T-helper 22 cell (primary cell): ENCODE measurements at regions not wholly inside any gene's neighbourhood (a gene's known extent, or its start where the extent isn't known, plus 50 kb on each side); places are given as distances from the start of the nearest gene placed in this dataset.

Source experiments
- DNase-seq: peaks from one replicate; pipeline ENCODE4 v3.0.0-alpha.2; 2020; ENCODE audit warnings: low read depth

DNA sequence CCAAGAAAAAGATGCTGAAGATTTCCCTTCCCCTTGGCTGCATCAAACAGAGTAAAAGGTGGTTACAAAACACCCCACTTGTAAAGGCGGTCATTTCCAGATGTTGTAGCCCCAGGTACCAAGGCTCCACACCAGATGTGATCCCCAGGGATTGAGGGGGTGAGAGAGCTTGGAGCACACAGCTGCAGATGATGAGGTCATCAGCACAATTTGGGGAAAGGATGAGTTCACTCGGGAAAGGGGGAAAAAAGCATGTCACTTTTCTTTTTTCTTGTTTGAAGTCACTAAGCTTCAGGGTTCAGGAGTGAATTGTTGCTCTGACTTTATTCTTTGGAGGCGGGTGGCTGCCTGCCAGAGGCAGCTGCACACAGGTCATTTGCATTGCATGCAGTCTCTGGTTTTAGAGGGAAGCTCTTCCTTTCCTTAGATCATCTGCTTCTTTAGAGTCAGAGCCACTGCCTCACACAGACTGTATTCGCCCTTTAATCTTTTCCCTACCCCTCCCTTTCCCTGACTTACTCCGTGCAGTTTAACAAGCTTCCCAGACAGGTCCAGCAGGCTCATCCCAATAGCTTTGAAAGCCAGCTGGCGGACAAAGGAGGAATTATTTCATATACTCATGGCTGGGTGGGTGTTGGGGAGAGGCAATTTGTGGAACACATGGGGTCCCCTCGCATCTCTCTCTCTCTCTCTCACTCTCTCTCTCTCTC, 409.3 kb upstream of the SLC24A2 start:
- no peak for DNase-seq

DNA sequence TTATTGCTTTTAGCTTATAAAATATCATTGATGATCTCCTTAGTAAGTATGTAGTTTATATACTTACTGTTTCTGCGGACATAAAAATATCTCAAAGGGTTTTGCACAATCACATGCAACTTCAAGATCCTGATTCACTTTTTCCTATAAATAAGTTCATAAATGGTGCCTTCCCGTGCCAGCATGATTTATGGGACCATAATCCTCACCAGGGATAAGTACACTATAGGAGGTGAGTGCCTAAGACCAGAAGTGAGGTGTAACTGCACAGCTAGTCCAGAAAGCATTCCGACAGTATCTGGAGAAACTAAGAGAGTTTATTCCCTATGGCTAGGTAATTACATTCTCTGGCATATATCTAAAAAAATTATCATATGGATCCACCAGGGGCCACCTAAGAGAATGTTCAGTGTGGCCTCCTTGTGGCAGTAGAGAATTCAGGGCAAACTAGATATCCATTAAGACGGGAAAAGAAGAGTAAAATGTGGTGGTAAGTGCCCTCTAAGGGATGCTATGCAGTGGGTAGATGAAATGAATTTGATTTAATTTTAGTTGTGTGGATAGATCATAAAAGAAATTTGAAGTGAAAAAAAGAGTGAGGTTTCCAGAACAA, 402.5 kb upstream of the SLC24A2 start:
- DNase-seq = no peak

DNA sequence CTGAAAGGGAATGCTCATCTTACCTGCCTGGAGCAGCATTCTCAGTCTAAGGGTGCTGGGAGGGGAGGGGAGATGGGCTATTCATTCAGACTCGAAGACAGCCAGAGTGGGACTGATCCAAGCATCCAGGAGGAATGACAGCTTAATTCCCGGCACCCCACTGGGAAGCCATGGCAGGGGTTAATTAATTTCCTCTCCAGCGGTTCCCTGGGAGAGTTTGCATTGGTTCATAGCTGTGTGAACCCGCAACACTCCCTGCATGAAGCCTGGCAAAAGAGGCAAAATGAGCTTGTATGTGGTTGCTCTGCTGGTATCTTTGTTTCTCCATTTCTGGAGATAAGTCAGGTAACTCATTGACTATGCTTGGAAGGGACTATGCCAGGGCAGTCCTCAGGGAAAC, 401.0 kb upstream of the SLC24A2 start:
- DNase-seq = no peak

DNA sequence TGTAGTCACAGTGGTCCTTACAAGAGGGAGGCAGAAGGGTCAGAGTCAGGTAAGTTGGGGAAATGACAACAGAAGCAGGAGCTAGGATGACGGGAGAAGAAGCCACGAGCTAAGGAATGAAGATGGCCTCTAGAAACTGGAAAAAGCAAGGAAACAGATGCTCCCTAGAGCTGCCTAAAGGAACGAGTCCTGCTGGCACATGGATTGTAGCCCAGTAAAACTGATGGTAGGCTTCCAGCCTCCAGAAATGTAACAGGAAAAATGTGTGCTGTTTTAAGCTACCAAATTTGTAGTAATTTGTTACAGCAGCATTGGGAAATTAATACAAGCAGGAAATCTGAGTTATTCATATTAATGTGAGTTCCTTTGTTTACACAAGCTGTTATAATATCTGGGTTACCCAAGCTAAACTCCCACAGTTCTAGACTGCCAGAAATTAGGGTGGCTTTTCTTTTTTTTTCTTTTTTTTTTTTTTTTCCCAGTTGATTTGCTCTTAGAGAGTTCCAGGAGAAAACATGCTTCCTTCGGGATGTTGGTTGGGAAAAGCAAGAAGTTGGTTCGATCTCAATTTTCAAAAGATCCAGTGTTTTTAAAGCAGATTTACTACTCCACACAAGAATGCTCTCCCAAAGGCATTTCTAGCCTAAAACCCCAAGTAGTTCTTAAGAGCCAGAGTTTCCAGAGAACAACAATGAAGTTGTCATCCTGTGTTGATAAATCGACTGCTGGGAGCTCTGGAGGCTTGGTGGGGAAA, 400.0 kb upstream of the SLC24A2 start:
- no peak for DNase-seq

DNA sequence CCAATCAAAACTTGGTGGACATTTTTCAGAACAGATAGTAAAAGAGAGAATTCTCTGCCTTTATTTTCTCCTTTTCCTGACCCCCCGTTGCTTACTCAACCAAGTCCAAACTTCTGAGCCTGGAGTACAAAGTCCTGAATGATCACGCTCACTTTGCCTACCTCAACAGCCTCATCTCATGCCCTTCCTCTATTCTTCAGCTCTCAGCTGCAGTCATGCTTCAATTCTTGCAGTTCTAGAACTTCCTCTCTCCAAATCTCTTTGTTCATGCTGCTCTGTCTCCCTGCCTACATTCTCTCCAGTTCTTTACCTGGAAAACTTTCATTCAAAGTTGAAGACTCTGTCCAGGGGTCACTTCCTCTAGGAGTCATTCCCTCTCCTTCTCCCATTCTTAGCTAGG, 398.5 kb upstream of the SLC24A2 start:
- DNase-seq = no peak

DNA sequence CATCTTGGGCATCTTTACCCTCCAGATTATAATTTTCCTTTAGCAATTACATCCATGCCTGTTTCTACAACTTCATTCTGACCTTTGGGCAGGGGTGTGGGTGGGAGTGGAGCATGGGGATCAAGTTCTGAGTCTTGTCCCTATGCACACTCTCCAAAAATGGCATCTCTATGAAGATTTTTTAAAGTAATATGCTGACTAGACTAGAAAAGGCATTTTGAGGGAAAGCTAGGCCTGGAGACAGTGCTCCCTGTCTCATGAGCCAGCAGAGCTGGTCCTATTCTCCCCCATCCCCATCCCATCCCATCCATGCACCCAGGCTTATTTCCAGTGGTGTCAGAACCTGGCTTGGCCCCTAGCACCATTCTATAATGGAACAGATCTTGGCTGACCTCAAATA, 398.0 kb upstream of the SLC24A2 start:
- no peak for DNase-seq

DNA sequence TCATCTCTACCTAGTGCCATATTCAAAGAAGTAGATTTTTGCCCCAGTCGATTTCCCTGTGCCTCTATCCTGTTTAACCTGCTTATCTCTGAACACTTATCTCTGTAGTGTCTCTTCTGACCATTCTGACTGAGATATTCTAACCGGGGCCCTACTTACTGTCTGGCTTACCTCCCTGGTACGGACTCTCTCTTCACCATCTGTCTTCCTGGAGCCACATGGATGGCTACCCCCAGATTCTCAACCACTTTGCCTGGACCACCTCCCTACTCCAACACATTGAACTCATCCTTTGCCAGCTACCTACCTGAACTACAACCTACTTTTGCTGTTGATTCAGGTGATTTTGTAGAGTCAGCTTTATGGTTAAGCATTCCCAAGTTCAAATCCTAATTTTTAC, 397.4 kb upstream of the SLC24A2 start:
- no peak for DNase-seq

DNA sequence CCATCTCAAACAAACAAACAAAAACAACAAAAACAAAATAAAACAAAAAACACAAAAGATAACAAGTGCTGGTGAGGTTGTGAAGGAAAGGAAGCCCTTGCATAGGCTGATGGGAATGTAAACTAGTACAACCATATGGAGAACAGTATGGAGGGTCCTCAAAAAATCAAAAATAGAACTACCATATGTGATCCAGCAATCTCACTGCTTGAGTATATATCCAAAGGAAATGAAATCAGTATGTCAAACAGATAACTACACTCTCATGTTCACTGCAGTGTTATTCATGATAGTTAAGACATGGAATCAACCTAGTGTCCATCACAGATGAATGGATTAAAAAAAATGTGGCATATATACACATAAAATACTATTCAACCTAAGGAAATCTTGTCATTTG, 395.7 kb upstream of the SLC24A2 start:
- DNase-seq = no peak

DNA sequence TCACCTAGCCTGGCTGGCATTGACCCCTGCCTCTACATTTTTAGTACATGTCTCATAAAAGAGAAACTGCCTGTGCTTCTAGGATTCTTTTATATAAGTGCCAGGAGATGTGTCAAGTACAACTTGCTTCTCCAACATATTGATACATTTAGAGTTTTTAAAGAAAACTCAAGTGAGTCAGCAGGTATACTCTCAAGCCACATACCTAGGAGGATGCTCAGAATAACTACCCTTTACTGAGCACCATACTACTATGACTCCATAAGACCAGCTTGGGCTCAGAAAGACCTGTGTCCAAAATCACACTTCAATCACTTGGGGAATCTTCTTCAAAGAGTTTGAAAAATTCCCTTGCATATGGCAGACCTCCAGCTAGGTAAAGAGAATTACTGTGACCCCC, 389.8 kb upstream of the SLC24A2 start:
- DNase-seq = no peak

DNA sequence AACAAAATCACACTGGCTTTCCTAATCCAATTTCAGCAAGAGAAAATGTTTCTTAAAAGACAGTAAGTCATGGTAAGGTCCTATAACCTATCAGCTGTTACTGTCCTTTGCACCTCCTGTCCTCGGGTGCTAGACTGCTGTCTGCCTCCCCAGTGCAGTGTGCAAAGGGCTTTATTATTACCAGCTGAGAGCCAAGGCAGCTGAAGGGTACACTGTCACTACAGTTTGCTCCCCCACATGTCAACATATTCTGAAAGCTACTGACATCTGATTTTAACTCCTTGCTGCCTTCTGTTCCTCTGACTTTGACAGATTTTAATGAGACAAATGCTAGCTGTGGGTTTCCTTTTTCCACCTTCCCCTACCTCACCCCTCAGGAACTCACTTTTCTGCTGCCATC, 389.4 kb upstream of the SLC24A2 start:
- DNase-seq = no peak

DNA sequence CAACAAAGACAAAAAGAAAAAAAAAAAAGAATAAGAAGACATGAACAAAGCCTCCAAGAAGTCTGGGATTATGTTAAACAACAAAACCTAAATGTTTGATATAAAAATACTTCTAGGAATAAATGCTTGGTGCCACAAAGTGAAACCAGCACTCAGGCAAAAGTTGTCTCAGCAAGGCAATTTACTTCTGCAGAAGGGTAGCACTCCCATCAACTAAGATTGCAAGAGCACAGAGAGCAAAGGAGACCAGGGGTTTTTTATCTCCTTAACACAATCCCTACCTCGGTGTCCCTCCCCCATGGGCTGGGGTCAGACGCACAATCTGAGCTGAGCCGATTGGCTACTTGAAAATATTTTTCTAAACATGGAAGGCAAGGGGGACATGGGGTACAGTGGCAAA, 381.3 kb upstream of the SLC24A2 start:
- DNase-seq = no peak

DNA sequence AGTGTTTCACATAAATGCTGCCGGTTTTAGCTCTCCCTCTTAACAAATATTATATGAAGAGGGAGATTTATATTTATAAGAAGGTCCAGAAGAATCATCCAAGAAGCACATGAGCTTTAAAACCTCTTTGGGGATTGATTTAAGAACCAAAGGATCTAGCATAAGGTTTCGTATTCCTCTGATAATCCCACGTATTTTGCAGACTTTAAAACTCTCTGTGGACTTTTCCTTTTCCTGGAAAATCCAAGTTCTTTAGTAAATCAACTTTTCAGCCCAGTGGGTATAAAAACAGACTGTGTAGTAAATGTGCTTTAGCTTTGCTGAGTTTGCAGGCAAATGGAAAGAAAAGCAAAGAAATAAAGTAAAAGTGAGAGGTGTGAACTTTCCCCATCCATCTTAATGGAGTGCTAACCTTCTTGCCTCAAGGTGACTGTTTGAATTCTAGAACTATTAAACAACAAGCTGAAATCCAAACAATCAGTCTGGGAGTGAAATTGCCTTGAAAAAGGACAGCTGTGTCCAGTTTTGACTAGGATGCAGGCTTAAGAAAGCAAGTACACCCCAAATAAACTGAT, 363.4 kb upstream of the SLC24A2 start:
- no peak for DNase-seq

DNA sequence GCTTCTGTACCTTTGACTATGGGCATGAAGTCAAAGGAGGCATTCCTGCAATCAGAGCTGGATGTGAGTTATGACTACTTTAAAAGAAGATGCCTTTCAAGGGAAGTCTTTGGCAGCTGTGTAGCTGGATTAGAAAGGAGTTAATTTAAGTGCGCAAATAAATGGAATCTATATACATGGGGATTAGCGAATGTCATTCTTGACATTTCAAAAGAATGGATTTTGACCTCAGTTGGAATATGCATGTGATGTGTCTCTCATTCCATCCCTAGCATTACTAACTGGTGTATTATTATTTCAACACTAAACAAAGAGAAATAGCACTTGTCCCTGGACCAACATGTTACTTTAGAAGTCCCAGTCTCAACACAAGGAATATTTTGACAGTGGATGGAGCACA, 359.6 kb upstream of the SLC24A2 start:
- no peak for DNase-seq

DNA sequence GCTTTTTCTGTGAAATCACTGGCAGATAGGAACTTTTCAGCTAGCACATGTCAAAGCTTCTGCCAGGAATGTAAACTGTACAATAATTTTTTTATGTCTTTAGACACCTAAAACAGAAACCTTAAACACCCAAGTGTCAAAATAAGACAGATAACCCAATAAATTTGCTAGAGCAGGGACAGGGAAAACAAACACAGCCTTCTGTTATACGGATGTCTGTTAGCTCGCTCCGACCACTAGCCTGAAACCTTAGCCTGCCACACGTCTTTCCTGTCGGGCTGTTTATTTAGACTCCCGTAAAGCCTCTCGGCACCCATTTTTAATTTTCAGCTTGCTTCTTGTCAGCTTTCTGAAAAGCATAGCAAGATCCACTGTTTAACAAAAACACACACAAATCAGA, 355.4 kb upstream of the SLC24A2 start:
- no peak for DNase-seq

DNA sequence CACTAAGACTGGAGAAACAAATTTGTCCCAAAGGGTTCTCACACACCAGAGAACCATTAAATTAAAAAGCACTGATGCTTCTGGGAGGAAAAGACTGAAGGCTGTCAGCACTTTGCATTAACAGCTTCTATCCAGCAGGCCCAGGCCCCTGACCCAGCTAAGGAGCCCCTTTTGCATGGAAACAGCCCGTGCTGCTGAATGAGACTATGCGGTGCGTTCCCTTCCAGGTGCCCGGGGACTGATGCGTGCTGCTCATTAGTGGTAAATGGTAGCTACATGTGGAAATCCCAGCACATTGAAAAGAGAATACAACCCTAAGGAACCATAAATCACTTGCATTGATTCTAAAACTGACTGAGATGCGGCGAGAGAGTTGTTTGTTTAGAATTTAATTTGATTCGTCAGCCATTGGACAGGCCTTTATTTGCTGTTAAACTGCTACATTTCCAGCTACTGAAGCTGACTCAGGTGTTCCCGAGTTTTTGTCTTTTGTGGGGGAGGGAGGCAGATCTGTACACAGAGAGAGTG, 351.0 kb upstream of the SLC24A2 start:
- DNase-seq = no peak

DNA sequence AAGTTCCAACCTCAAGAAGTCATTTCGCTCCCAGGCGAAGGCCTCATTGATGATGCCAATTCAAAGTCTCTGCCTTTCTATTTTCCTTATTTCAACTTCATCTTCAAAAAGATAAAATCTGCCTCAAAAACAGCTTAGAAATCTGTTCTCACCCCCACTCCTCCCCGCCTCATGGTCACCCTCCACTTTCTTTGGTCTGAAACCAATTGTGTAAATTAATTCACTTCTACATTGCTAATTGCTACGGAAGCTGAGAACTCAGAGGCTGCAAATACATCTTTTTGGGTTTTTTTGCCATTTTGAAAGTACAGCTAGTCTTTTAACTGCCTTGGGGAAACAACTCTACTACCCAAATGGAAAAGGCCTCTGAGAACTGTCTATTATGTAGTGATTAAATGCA, 350.0 kb upstream of the SLC24A2 start:
- no peak for DNase-seq

DNA sequence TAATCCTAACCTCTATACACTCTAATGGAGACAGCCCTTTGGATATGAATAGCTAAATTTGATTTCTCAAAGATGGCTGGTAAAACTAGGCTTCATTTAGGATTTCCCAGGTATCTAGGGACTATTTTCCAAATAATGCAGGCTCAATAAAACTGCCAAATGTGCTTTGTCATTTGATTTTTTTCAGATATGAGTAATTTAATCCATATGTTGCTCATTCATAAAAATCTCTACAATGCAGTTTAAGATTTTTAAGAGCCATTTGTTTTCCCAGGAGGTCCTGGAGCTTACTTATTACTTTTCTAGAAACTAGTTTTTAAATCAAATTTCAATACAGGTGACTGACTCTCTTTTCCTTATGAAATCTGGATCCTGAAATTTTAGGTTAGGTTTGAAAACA, 349.3 kb upstream of the SLC24A2 start:
- no peak for DNase-seq

DNA sequence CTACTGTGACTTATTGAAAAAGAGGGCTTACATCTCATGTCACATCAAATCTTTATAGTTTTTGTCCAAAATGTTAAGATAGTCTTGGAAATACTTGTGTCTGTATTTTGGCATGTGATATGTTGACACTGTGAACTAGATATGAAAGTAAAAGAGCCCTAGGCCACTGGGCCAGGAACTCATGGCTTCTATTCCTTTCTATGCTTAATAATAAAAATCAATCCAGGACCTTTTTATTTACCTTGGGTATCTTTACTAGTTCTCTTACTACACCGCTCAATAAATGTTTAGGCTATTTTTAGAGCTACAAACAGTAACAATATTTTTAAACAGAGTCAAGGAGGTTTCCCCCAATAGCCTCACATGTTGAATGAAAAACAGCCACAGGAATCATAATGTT, 348.6 kb upstream of the SLC24A2 start:
- no peak for DNase-seq

DNA sequence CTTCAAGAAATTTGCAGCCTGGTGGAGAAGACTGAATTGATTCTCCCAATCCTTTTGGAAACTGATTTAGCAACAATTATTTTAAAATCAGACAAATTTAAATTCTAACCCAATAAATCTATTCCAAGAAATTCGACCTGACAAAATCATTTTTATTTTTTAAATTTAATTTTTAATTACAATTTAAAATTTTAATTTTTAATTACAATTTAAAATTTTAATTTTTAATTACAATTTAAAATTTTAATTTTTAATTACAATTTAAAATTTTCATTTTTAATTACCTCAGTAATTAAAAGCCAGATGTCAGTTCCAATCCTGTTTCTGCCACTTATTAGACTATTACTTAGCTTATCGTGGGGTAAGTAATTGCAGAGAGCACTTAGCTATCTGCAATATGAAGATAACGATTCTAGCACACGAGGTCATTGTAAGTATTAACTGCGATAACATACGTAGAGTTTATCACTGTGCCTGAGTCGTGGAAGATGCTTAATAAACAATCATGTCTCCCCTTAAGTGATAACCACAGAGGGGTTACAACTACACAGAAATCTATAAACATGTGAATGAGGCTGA, 346.4 kb upstream of the SLC24A2 start:
- DNase-seq = no peak

DNA sequence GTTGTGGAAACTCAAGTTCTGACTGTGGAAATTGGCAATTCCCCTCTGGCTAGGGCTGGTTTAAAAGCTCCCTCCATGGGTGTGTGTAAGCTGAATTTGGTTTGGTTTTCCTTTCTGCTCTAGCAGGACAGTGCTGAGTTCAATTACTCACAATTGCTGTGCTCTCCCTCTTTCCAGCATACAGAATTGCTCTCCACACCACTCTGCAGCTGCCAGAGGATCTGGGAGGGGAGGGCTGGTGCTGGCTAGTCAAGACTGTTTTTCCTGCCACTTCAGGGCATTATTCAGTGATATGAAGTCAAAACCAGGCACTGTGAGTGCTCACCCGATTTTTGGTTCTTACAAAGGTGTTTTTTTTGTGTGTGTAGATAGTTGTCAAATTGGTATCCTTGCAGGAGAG, 336.9 kb upstream of the SLC24A2 start:
- no peak for DNase-seq

DNA sequence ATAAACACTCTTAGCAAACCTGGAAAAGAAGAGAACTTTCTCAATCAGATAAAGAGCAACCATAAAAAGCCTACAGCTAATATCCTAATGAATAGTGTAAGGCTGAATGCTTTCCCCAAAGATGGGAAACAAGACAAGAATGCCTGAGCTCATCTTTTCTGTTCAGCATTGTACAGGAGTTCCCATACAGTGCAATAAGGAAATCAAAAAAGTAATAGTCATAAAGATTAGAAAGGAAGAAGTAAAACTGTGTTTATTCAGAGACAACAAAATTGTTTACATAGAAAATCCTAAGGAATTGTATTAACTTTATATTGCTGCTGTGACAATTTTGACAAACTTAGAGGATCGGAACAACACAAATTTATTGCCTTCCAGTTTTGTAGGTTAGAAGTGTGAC, 330.7 kb upstream of the SLC24A2 start:
- DNase-seq = no peak

DNA sequence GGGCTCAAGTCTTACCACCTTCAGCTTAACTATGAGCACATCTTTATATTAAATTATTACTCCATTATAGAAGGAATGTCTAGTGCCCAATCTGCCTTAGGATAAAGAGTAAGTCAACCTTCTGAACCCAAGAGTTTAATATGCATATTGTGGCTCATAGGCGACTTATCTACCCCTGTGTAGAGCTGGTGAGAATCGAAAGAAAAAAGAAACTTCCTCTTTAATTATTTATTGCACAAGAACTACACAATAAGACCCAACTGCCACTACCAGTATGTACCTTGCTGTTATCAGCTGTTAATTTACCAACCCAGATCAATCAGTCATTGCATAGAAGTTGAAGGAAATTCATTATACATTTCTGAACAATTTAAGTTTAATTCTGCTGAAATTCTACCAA, 329.1 kb upstream of the SLC24A2 start:
- DNase-seq = no peak

DNA sequence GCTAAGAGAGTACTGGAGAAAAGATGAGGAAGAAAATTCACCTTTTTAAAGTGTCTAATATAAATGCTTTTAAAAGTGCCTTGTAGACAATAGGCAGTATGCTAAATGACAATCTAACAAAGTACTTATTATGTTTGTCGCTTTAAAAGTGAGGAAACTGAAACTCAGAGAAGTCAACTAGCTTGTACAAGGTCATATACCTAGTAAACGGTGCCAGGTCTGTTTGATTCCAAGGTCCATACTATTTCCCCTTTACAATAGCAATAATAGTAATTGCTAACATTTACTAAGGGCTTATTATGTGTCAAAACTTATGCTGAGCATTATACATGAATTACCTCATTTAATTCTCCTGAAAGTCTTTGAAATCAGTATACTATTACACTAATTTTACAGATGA, 328.6 kb upstream of the SLC24A2 start:
- no peak for DNase-seq
